GM12891 (cell line): ENCODE measurements at regions not wholly inside any gene's neighbourhood (a gene's known extent, or its start where the extent isn't known, plus 50 kb on each side); places are given as distances from the start of the nearest gene placed in this dataset.

Experiments
- DNase-seq: peaks from one replicate; pipeline ENCODE4 v3.0.0; 2011; ENCODE audit warnings: low spot score; ENCODE audit not compliant: insufficient read length
- FAIRE-seq: peaks from 2 replicates; lab custom pipeline; 2011; peaks lifted over from hg19 to GRCh38; lab: Jason Lieb, UNC
- PAX5 ChIP-seq: IDR thresholded peaks from 2 replicates; pipeline ENCODE4 v1.6.1; 2011; ENCODE audit warnings: low read length, moderate library complexity, mild to moderate bottlenecking; ENCODE audit not compliant: insufficient read depth, severe bottlenecking
- POLR2A ChIP-seq: IDR thresholded peaks from 2 replicates; pipeline ENCODE4 v1.6.1; 2011; ENCODE audit warnings: low read depth, low read length, control low read depth
- POLR2AphosphoS5 ChIP-seq: IDR thresholded peaks from 2 replicates; pipeline ENCODE4 v1.6.1; 2011; ENCODE audit warnings: low read depth, low read length, control low read depth
- POU2F2 ChIP-seq: IDR thresholded peaks from 2 replicates; pipeline ENCODE4 v1.6.1; 2011; ENCODE audit warnings: low read depth, mild to moderate bottlenecking, control low read depth, low read length, moderate library complexity
- SPI1 ChIP-seq: IDR thresholded peaks from 2 replicates; pipeline ENCODE4 v1.6.1; 2011; ENCODE audit warnings: low read depth, low read length, control low read depth
- TAF1 ChIP-seq: IDR thresholded peaks from 2 replicates; pipeline ENCODE4 v1.6.1; 2011; ENCODE audit warnings: low read depth, low read length, control low read depth

GRCh38 chr17:53168413-53168812 lies 654.3 kb upstream of the KIF2B start:
- no peak for DNase-seq
- no peak for FAIRE-seq
- no peak for TF ChIP-seq POLR2A
- TF ChIP-seq PAX5 = no peak
- no peak for TF ChIP-seq POU2F2
- TF ChIP-seq TAF1 = no peak
- TF ChIP-seq SPI1 = no peak
- TF ChIP-seq POLR2AphosphoS5 = no peak

- TF ChIP-seq SPI1 = no peak
- no peak for TF ChIP-seq PAX5
- no peak for TF ChIP-seq POLR2AphosphoS5
- DNase-seq (no peak), FAIRE-seq (no peak)
Measured at GRCh38 chr17:53166731-53167130, 656.0 kb upstream of the KIF2B start.

DNA sequence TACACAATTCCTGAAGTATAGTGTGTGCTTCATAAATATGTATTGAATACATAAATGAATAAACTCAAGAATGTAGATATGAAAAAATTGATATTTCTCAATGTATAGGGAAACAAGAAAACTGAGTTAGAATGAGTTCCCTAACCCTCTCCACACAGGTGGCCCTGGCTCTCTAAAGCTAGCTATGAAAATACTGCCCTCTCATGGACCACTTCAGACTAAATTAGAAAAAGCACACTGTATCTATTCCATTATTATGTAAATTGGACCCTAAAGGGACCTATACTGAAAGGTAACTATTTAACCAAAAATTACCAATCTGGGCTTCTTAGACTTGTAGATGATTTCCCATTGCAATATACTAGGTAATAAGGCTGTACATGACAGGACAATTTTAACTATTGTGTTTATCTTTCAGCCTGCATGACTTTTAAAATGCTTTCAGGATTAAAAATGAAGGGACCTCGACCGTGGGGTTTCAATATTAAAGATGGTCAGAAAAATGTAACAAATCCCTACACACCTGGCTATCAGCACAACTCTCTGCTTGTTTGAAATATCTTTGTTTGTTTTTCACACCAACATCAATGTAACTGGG lies 672.5 kb upstream of the KIF2B start:
- no peak for TF ChIP-seq PAX5
- DNase-seq (no peak), FAIRE-seq (no peak)

DNA sequence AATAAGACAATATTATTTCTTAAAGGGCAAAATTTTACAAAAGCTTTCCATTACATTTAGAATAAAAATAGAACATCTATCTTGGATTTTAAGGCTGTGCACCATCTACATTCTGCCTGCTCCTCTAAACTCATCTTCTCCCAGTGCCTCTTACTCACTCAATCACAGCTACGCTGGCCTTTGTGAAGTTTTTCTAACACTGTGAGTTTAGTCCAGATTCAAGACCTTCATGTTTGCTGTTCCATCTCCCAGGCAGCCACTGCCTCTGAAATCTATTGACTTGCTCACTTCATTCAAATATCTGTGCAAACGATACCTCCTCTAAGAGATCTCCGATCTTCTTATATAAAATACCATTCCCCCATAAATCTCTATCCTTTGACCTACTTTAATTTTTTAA lies 673.4 kb upstream of the KIF2B start:
- DNase-seq = no peak
- no peak for FAIRE-seq
- TF ChIP-seq TAF1 = no peak
- no peak for TF ChIP-seq SPI1
- TF ChIP-seq POLR2A = no peak
- TF ChIP-seq POU2F2 = no peak
- no peak for TF ChIP-seq POLR2AphosphoS5
- no peak for TF ChIP-seq PAX5

GRCh38 chr17:53148058-53148457 lies 674.7 kb upstream of the KIF2B start:
- DNase-seq (no peak), FAIRE-seq (no peak)
- TF ChIP-seq POLR2AphosphoS5 = no peak
- no peak for TF ChIP-seq POU2F2
- no peak for TF ChIP-seq TAF1
- no peak for TF ChIP-seq PAX5
- no peak for TF ChIP-seq POLR2A
- no peak for TF ChIP-seq SPI1

DNA sequence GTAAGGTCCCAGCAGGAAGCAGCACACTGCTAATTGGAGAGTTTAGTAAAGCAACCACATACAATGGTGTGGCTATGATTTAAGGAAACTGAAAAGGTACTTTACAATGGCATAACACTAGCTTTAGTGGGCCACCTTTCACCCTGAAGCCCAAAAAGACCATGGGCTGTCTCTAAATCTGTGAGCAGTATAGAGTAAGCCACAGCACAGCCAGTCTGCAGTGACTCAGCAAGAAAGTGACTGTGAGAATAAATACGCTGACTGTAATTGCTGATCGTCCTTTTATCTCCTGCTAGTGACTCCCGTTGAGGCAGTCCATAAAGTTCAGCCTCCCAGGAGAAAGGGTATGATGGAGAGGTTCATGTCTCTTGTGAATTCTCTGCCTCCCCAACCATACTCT lies 679.8 kb upstream of the KIF2B start:
- FAIRE-seq (no peak), DNase-seq (no peak)
- no peak for TF ChIP-seq PAX5
- TF ChIP-seq POLR2A = no peak
- TF ChIP-seq POLR2AphosphoS5 = no peak
- no peak for TF ChIP-seq TAF1
- TF ChIP-seq SPI1 = no peak
- TF ChIP-seq POU2F2 = no peak

DNA sequence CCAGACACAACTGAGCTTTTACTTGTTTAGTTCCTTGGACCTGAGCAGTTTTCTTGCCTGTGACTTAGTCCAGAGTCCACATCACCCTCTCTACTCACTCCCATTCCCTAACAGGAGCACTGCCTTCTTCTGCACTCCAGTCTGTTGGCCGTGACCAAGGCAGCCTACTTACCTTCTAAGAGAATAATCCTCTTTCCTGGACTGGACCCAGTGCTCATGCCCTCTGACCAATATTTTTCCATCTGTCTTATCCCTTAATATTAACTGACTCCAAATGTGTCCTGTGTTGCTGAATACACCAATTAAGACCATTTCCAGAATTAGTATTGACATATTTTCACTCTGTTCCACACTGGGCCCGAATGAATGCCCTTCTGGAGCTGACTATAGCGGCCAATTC lies 681.0 kb upstream of the KIF2B start:
- DNase-seq (no peak), FAIRE-seq (no peak)
- TF ChIP-seq PAX5 = no peak
- TF ChIP-seq SPI1 = no peak
- TF ChIP-seq POU2F2 = no peak
- TF ChIP-seq TAF1 = no peak
- no peak for TF ChIP-seq POLR2A
- TF ChIP-seq POLR2AphosphoS5 = no peak

DNA sequence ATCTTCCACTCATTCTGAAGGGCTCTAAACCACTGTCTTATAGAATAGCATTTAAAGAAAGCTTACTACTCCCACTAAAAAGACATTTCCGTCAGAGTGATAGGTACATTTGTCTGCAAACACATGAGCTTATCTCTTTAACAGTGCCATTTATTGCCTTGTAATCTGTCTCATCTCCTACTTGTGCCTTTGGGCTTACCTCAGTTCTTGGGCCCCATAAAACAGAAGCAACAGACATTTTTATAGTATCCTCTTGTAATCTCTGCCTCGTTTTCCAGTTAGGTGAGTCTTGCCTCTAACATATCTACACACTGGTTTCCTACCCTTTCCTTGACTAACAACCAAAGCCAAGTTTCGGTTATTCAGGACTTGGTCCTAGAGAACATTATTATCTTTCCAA lies 681.4 kb upstream of the KIF2B start:
- no peak for FAIRE-seq
- DNase-seq = no peak
- TF ChIP-seq SPI1 (no peak), POLR2AphosphoS5 (no peak), POLR2A (no peak), TAF1 (no peak), POU2F2 (no peak), PAX5 (no peak)

GRCh38 chr17:53137869-53138268 lies 684.9 kb upstream of the KIF2B start:
- DNase-seq (no peak), FAIRE-seq (no peak)
- no peak for TF ChIP-seq PAX5
- TF ChIP-seq POLR2AphosphoS5 = no peak

DNA sequence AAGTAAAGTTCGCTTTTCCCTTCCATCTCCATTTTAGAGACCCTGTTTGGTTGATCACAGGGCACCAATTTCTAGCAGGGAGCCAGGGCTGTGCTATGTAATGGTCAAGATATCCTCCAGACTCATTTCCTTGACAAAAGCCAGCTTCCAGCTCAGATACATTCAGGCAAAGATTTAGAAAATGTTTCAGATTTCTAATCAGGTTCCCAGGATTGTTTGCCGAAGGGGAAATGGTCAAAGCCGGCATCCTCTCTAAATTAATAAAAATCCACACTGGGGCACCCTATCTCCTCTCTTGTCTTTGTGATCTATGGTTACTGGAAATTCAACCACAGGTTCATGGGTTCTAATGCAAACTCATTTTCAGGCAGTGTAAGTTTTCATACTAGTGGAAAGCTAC lies 686.8 kb upstream of the KIF2B start:
- no peak for TF ChIP-seq POLR2A
- TF ChIP-seq SPI1 = no peak
- no peak for TF ChIP-seq PAX5
- no peak for TF ChIP-seq POLR2AphosphoS5
- no peak for TF ChIP-seq POU2F2
- no peak for TF ChIP-seq TAF1
- no peak for FAIRE-seq
- DNase-seq = no peak

DNA sequence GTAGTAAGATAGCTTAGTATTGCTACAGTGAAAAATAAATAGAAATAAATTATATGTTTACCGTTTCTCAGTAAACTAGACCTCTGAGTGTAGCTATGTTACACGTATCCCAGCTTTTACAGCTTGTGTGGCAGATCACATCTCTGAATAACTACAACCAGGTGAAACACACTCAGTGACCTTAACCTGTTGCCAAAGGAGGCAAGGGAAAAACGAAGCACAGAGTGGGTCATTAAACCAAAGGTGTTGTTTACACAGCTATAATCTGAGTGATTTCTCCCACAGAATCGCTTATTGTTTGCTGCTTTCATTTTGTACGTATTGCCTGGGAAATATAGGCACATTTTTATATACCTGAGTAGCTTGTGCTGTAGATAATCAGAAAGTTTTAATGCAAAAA lies 688.2 kb upstream of the KIF2B start:
- DNase-seq = no peak
- no peak for FAIRE-seq
- no peak for TF ChIP-seq TAF1
- no peak for TF ChIP-seq POLR2AphosphoS5
- TF ChIP-seq SPI1 = no peak
- TF ChIP-seq PAX5 = no peak
- TF ChIP-seq POLR2A = no peak
- no peak for TF ChIP-seq POU2F2
